Kidney (tissue), 13 donors: ENCODE measurements at regions not wholly inside any gene's neighbourhood (a gene's known extent, or its start where the extent isn't known, plus 50 kb on each side); places are given as distances from the start of the nearest gene placed in this dataset.
"Not testable (repeated sequence)": the region's sequence is repeated elsewhere in the genome, so short reads cannot be mapped to it uniquely, and the experiment has no call there.

Experiments
- DNase-seq, 5 donors: peaks; one replicate each; pipeline ENCODE4 v3.0.0-alpha.2; 2013 to 2020
- FAIRE-seq: peaks from 2 replicates; lab custom pipeline; 2012; peaks lifted over from hg19 to GRCh38; lab: Jason Lieb, UNC
- H3K27ac ChIP-seq, 2 donors: one replicate each; pipeline ENCODE4 v1.7.0; 2013; ENCODE audit warnings: low read depth in 2 of 2, low read length in 2 of 2, inconsistent platforms in 1 of 2
- H3K27me3 ChIP-seq: one replicate; pipeline ENCODE4 v1.7.1; 2013; ENCODE audit warnings: low read length, inconsistent platforms; ENCODE audit not compliant: control insufficient read depth, insufficient read depth
- H3K36me3 ChIP-seq, 3 donors: one replicate each; pipeline versions ENCODE4 v1.7.0 to v1.7.1; 2013; ENCODE audit warnings: low read length in 3 of 3, control low read depth in 1 of 3, inconsistent platforms in 1 of 3; ENCODE audit not compliant: insufficient read depth in 3 of 3, control insufficient read depth in 2 of 3
- H3K4me1 ChIP-seq, 3 donors: one replicate each; pipeline versions ENCODE4 v1.7.0 to v1.7.1; 2013; ENCODE audit warnings: low read length in 3 of 3, inconsistent platforms in 1 of 3, low read depth in 1 of 3; ENCODE audit not compliant: control insufficient read depth in 2 of 3, insufficient read depth in 2 of 3
- H3K4me3 ChIP-seq, 3 donors: one replicate each; pipeline versions ENCODE4 v1.7.0 to v1.8.1; 2013; ENCODE audit warnings: low read length in 3 of 3, control low read depth in 1 of 3, inconsistent platforms in 1 of 3
- H3K9ac ChIP-seq, 3 donors: one replicate each; pipeline versions ENCODE4 v1.7.0 to v1.7.1; 2013; ENCODE audit warnings: low read length in 3 of 3, control low read depth in 1 of 3, inconsistent platforms in 1 of 3
- H3K9me3 ChIP-seq, 3 donors: one replicate each; pipeline versions ENCODE4 v1.7.0 to v1.7.1; 2013; ENCODE audit warnings: low read length in 3 of 3, control low read depth in 1 of 3, inconsistent platforms in 1 of 3; ENCODE audit not compliant: control insufficient read depth in 2 of 3, insufficient read depth in 1 of 3
- CTCF ChIP-seq: IDR thresholded peaks from 3 replicates; pipeline ENCODE4 v1.5.1; 2012; ENCODE audit warnings: mild to moderate bottlenecking, moderate library complexity, borderline replicate concordance; ENCODE audit not compliant: insufficient read depth; ENCODE audit errors: extremely low read depth
- intact Hi-C: fragments of 100-400 bp; cut with DNase I; formaldehyde crosslinking; loops from one replicate; pipeline ENCODE4 v1.11.1; 2022
- donor health status: control.
- donor health status: control.
- donor health status: control.
- donor health status: control.
- donor health status: control.
- donor health status: DM: yes; HTN: yes; CAD: no.
- donor health status: Normal renal cell carcinoma (clear cell type).

- H3K27me3 ChIP-seq, result no peaks in the 10 kb centered on the region
- TF ChIP-seq CTCF, result no peak
- no peaks in the 10 kb centered on the region for H3K4me1 ChIP-seq
- no peak for DNase-seq
- intact Hi-C loops, result no loop called here
- no peaks in the 10 kb centered on the region for H3K36me3 ChIP-seq
- H3K4me3 ChIP-seq, result no peak overlapping the region
- no peak overlapping the region for H3K9ac ChIP-seq
- H3K9me3 ChIP-seq, result peaks cover 0 to 3% (median 0%) of the 10 kb centered on the region in 3 donors
- FAIRE-seq, result no peak
- no peak overlapping the region for H3K27ac ChIP-seq
Measured at GRCh38 chr6:88426005-88426404, 259.9 kb upstream of the CNR1 start.

- no peak for FAIRE-seq
Measured at GRCh38 chr6:88422831-88423230, 256.7 kb upstream of the CNR1 start.

GRCh38 chr6:88420967-88421488 lies 254.9 kb upstream of the CNR1 start:
- H3K4me3 ChIP-seq, H3K27ac ChIP-seq, H3K36me3 ChIP-seq, H3K27me3 ChIP-seq, intact Hi-C loops, FAIRE-seq, DNase-seq, H3K9ac ChIP-seq, H3K4me1 ChIP-seq, H3K9me3 ChIP-seq: not testable (repeated sequence)

More at GRCh38 chr6:88422831-88423230, 256.7 kb upstream of the CNR1 start:
- Histone ChIP-seq H3K36me3 (no peaks in the 10 kb centered on the region), H3K27me3 (no peaks in the 10 kb centered on the region), H3K9me3 (peaks cover 0 to 3% (median 0%) of the 10 kb centered on the region in 3 donors), H3K9ac (no peak overlapping the region), H3K4me1 (no peaks in the 10 kb centered on the region), H3K4me3 (no peak overlapping the region), H3K27ac (no peak overlapping the region)
- intact Hi-C loops, result no loop called here
- no peak for DNase-seq
- TF ChIP-seq CTCF, result no peak

GRCh38 chr6:88418921-88419810 lies 253.0 kb upstream of the CNR1 start:
- intact Hi-C loops, result not testable (repeated sequence)

GRCh38 chr6:88417361-88417760 lies 251.2 kb upstream of the CNR1 start:
- FAIRE-seq, H3K4me3 ChIP-seq, H3K9me3 ChIP-seq, H3K36me3 ChIP-seq, intact Hi-C loops, DNase-seq, H3K4me1 ChIP-seq, H3K9ac ChIP-seq, H3K27ac ChIP-seq, H3K27me3 ChIP-seq: not testable (repeated sequence)

More at GRCh38 chr6:88418921-88419810, 253.0 kb upstream of the CNR1 start:
- not testable (repeated sequence) for H3K9ac ChIP-seq, DNase-seq, H3K27ac ChIP-seq, H3K36me3 ChIP-seq, H3K9me3 ChIP-seq, FAIRE-seq, H3K4me3 ChIP-seq, H3K4me1 ChIP-seq, H3K27me3 ChIP-seq
